ENCODE measurements at regions not wholly inside any gene's neighbourhood (a gene's known extent, or its start where the extent isn't known, plus 50 kb on each side); places are given as distances from the start of the nearest gene placed in this dataset.

DNA sequence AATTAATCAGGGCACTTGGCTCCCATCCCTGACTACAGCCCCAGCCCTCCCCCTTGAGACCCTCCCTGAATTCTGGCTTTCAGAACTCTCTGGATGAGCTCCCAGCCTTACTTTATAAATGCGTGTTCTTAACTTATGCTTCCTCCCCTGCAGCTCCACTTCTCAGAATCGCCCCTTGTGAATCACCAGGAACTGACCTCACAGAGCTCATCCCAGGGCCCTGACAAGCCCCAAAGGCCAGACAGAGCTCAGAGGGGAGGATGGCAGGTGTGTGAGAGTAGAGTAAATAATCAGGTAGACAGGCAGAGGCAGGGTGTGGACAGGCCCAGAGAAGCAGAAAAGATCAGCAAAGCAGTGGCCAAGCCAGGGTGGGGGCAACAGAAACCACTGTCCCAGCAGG is 68.2 kb upstream of the FOXN3 start:
- TF ChIP-seq, protein P1, sequence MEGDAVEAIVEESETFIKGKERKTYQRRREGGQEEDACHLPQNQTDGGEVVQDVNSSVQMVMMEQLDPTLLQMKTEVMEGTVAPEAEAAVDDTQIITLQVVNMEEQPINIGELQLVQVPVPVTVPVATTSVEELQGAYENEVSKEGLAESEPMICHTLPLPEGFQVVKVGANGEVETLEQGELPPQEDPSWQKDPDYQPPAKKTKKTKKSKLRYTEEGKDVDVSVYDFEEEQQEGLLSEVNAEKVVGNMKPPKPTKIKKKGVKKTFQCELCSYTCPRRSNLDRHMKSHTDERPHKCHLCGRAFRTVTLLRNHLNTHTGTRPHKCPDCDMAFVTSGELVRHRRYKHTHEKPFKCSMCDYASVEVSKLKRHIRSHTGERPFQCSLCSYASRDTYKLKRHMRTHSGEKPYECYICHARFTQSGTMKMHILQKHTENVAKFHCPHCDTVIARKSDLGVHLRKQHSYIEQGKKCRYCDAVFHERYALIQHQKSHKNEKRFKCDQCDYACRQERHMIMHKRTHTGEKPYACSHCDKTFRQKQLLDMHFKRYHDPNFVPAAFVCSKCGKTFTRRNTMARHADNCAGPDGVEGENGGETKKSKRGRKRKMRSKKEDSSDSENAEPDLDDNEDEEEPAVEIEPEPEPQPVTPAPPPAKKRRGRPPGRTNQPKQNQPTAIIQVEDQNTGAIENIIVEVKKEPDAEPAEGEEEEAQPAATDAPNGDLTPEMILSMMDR (IDR thresholded peaks at IDR 0.05; ENCODE audit: low read depth, low read length, poor library complexity, severe bottlenecking), result no peak
- no peak for TF ChIP-seq EZH2phosphoT487 (IDR thresholded peaks at IDR 0.05; ENCODE audit: borderline replicate concordance, low read length)

All from DOHH2 (cell line).